ENCODE measurements at regions not wholly inside any gene's neighbourhood (a gene's known extent, or its start where the extent isn't known, plus 50 kb on each side); places are given as distances from the start of the nearest gene placed in this dataset.

DNA sequence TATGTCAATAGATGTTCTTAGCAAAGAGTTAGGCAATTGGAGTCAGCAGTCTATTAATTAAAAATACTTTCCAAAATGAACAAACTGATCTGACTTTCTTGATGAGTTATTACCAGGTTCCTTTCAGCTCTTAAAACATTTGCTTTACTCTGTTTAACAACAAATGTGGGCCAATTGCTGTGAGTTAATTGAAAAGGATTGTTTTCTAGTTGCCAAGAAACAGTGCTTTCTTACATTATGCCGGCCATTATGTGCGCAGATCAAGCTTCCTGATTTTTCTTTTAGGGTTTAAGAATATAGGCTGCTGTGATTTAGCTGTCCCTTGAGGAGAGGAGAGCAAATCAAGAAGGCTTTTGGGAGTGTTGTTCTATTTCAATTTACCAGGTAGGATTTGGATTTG, 50.5 kb upstream of the ITPRID2 start:
- DNase-seq: no peak
